HG02610 (cell line): ENCODE measurements at regions not wholly inside any gene's neighbourhood (a gene's known extent, or its start where the extent isn't known, plus 50 kb on each side); places are given as distances from the start of the nearest gene placed in this dataset.

ENCODE experiments used
- ATAC-seq: cut with Tn5 transposase; IDR thresholded peaks from one replicate; pipeline ENCODE4 v1.9.1; 2021; ENCODE audit warnings: mild to moderate bottlenecking, moderate library complexity; ENCODE audit not compliant: unreplicated experiment

DNA sequence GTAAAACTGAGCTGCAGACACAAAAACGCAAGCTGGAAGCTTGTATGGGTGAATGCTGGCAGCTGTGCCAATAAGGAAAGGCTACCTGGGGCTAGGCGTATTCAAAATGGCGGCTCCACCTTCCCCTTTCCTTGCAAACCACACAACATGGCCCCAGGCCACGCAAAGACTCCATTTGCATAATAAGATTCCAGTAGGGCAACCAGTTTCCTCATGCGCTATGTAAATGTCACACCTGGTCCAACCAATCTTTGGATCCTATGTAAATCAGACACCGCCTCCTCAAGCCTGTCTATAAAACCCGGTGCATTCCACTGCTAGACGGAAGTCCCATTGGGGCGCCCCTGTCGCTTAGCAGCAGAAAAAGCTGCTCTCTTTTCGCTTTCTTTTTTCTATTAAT is 505.9 kb upstream of the BTBD3 start:
- no peak for ATAC-seq

DNA sequence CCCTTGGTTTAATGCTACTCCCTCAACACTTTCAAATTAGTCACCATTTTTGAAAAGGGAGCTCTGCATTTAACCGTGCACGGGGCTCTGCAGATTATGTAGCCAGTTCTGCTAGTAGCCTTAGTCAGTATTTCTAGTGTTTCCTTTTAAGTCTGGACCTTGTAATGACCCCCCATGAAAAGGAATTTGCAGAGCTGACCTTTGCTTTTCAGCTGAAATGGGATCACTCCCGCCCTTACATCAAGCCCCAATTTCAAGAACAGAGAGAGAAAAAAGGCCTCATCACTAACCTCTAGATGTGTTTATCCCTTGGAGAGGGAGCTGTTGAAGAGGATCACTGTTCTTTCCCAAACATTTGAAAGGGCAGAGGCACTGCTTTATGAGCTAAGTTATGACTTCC is 490.7 kb upstream of the BTBD3 start:
- ATAC-seq: no peak

DNA sequence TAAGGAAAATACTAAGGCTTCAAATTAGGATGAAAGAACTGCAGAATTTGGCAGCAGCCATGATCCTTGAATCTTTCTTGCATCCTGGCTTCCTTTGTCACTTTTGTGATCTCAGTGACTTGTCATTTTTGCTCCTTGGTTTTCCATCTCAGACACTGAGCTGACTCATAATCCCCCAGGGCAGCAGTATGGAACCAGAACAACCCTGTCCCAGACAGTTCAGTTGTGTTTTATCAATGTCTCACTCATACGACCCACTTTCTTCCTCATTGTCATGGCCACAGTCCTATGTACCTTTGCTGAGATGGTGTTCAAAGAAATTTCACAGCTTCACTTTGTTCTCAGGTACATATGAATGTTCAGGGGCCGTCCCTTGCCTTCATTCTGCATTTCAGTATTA is 488.5 kb upstream of the BTBD3 start:
- no peak for ATAC-seq

DNA sequence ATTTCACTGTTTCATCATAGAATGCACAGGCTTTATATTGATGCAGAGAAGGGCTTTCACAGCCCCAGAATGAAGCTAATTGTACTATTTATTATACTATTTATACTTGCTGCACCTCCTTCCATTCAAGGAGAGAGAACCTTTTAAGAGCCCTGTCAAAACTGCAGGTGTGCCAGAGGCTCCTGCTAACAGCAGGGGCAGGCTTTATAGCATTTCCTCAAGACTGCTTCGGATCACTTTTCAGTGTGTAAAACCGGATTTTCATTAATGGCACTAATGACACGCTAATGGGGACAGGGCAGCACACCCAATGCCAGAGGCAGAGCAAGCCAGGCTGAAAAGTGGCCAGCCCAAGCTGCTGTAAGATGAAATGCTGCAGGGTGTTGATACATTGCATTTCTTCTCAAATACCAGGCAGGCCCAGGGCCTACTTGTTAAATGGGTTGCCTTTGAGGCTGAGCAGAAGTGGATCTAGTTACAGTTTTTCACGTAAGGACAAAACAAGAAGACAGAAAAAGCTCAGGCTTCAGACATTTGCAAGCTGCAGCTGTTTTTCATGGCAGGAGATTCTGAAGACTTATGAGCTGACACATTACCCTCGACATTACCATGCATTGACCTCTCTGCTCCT is 487.7 kb upstream of the BTBD3 start:
- no peak for ATAC-seq

- no peak for ATAC-seq
These were observed 487.0 kb upstream of the BTBD3 start for GRCh38 chr20:11430652-11431051.

DNA sequence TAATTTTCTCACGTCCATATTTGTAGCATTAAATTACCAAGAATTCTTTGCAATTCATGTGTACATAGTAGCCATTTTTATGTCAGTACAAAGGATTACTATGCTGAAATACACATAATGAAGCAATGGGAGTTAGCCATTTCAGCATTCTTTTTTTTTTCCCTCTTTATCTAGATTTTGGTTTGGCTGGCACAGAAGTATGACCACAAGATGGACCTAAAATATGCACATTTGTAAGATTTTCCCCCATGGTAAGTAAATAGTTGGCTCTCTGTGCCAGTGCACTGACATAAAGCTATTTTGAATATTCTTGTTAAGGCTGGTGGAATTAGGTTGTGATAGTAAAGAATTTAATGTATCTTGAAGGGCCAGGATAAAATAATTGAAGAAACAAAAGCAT is 486.1 kb upstream of the BTBD3 start:
- no peak for ATAC-seq

- no peak for ATAC-seq
These were observed 485.3 kb upstream of the BTBD3 start for GRCh38 chr20:11432407-11432806.

DNA sequence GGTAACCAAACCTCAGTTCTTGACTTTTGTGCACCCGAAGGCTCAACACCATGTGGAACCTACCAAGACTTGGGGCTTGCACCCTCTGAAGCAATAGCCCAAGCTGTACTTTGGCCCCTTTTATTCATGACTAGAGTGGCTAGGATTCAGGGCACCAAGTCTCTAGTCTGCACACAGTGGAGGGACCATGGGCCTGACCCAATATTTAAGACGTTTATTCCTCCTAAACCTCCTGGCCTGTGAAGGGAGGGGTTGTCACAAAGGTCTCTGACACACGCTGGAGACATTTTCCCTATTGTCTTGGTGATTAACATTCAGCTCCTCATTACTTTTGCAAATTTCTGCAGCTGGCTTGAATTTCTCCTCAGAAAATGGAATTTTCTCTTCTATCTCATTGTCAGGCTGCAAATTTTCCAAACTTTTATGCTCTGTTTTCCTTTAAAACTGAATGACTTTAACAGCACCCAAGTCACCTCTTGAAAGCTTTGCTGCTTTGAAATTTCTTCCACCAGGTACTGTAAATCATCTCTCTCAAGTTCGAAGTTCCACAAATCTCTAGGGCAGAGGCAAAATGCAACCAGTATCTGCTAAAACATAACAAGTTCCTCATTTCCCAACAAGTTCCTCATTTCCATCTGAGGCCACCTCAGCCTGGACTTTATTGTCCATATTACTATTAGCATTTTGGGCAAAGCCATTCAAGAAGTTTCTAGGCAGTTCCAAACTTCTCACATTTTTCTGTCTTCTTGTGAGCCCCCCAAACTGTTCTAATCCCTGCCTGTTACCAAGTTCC is 481.4 kb upstream of the BTBD3 start:
- ATAC-seq: no peak

GRCh38 chr20:11437090-11437489 is 480.6 kb upstream of the BTBD3 start:
- no peak for ATAC-seq

- ATAC-seq: no peak
These were observed 479.9 kb upstream of the BTBD3 start for GRCh38 chr20:11437611-11438380.

DNA sequence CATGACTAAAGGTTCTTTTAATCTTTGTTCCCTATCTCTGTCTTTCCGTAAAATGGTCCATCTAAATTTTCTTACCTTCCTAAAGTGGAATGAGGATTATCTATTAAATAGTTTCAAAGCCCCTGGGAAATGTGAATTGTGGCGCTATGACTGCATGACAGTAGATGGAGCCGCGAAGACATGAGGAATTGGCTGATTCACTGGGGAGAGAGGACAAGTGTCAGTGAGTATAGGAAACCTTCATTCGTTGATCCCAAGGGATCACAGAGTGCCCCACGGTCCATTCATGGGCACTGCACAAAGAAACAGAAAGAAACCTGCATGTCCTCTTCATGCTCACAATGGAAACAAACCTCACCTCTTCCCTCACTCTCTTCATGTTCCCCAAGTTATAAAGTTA is 479.3 kb upstream of the BTBD3 start:
- ATAC-seq: no peak

GRCh38 chr20:11443382-11444119 is 474.1 kb upstream of the BTBD3 start:
- ATAC-seq: no peak

- ATAC-seq: no peak
These were observed 472.5 kb upstream of the BTBD3 start for GRCh38 chr20:11445161-11445560.

- no peak for ATAC-seq
These were observed 471.8 kb upstream of the BTBD3 start for GRCh38 chr20:11445891-11446290.

DNA sequence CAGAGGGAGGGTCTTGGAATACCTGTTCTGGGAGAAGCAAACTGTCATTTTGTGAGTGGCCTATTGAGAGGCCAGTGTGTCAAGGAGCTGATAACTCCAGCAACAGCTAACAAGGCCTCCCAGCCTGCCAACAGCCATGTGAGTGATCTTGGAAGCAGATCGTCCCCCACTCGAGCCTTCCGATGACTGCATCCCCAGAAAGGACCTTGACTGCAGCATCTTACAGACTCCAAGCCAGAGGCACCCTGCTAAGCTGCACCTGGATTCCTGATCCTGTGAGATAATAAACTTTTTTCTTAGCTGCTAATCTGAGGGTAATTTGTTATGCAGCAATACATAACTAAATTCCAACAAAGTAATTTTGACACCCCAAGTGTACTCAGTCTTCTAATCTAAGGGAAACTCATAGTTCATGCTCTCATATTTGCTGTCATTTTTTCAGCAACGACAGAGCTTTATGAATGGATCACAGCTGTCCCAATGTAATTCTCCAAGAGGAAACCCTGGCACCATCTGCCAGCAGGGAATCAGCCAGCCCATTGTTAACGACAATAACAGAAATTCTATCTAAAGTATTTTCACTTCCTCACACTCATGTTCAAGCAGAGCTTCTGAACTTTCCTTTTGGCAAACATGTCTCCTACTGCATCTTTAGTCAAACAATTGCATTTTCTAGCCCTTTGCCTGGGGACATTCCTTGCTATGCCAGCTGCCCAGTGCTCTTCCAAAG is 470.2 kb upstream of the BTBD3 start:
- ATAC-seq: no peak

GRCh38 chr20:11448554-11448953 is 469.1 kb upstream of the BTBD3 start:
- no peak for ATAC-seq

DNA sequence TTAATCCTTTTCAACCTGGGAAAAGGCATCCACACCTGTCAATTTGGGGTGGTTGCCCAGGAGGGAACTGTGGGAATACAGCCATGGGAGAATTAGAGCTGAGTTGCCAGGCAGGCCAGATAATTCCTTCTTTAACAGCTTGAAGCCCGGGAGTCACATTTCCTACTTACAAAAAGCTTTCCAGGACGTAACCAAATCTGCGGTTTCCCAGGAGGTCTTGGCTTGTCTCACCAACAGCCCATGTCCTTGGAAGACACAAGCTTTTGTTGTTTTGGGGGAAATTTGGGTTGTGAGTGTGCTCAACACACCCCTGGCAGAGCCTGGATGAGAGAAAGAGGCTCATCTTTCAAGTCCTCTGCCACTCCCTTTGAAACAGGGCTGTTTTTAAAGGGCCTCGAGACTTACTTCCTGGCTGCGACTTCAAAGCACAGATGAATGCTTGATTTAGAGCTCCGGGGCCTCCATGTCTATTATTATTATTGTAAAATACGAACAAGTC is 465.9 kb upstream of the BTBD3 start:
- ATAC-seq: no peak

- ATAC-seq: no peak
These were observed 465.4 kb upstream of the BTBD3 start for GRCh38 chr20:11452326-11452725.

DNA sequence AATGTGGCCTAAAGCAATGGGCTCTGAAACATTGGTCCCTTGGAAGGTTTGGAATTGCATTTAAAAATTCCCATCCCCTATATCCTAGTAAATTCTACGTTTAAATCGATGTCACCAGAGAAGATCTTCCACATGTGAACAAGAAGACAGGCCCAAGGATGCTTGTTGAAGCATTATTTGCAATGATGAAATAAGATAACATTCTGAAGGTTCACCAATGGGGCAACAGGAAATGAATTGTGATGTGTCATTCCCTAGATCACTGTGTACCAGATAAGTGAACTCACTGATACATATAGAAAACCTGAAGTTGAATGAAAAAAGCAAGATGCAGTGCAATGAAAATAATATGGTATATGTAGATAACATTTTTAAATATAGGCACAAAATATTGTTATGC is 464.3 kb upstream of the BTBD3 start:
- ATAC-seq: no peak
